RWPE2 (cell line): ENCODE measurements at regions not wholly inside any gene's neighbourhood (a gene's known extent, or its start where the extent isn't known, plus 50 kb on each side); places are given as distances from the start of the nearest gene placed in this dataset.

Experiments
- ATAC-seq: fragments of 200-7000 bp; cut with Tn5 transposase; 3 replicates; pipeline ENCODE4 v1.9.1; 2021; ENCODE audit warnings: low read depth
- DNase-seq: peaks from one replicate; pipeline ENCODE4 v3.0.0-alpha.2; 2020; ENCODE audit warnings: low spot score
- H3K27ac ChIP-seq: fragments of 450-650 bp; 2 replicates; pipeline ENCODE4 v1.5.1; 2017; ENCODE audit warnings: mild to moderate bottlenecking; ENCODE audit not compliant: poor library complexity, severe bottlenecking
- H3K27me3 ChIP-seq: fragments of 250-450 bp; sonication (Bioruptor Pico); 2 replicates; pipeline ENCODE4 v1.5.1; 2021; ENCODE audit warnings: mild to moderate bottlenecking, moderate library complexity; ENCODE audit not compliant: insufficient read depth, poor library complexity, severe bottlenecking
- H3K36me3 ChIP-seq: fragments of 250-450 bp; sonication (Bioruptor Pico); 2 replicates; pipeline ENCODE4 v1.5.1; 2020; ENCODE audit warnings: low read depth, mild to moderate bottlenecking, moderate library complexity
- H3K4me1 ChIP-seq: fragments of 250-450 bp; sonication (Bioruptor Pico); 2 replicates; pipeline ENCODE4 v1.5.1; 2021; ENCODE audit warnings: mild to moderate bottlenecking, moderate library complexity; ENCODE audit not compliant: insufficient read depth, poor library complexity, severe bottlenecking
- H3K4me3 ChIP-seq: fragments of 250-450 bp; sonication (Bioruptor Pico); 2 replicates; pipeline ENCODE4 v1.5.1; 2021; ENCODE audit warnings: mild to moderate bottlenecking, moderate library complexity; ENCODE audit not compliant: severe bottlenecking
- H3K9me3 ChIP-seq: fragments of 250-450 bp; sonication (Bioruptor Pico); 2 replicates; pipeline ENCODE4 v1.5.1; 2021; ENCODE audit warnings: mild to moderate bottlenecking, moderate library complexity; ENCODE audit not compliant: severe bottlenecking
- CTCF ChIP-seq: fragments of 450-650 bp; IDR thresholded peaks from one replicate; pipeline ENCODE4 v1.5.1; 2017; ENCODE audit warnings: mild to moderate bottlenecking, moderate library complexity; ENCODE audit not compliant: poor library complexity, severe bottlenecking

DNA sequence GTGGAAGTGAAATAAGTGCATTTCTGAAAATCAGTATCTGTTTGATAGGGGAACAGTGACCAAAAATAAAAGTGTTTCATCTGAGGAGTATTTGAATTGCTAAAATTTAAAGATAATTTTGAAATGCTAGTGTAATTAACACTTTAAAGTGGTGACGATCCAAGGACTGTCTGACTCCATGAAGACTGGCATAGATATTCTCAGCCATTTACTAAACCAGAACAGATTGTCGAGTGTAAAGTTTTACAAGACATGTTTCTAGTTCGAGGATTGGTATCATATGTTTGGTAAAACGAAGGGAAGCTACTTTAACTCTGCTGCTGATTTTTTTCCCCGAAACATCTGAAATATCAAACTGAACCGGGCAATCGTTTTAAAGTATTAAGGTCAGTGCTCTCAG is 417.9 kb downstream of the EPHA4 start:
- no peak for ATAC-seq
- DNase-seq, result no peak
- no peaks in the 10 kb centered on the region for H3K4me1 ChIP-seq
- TF ChIP-seq CTCF, result no peak
- H3K4me3 ChIP-seq, result no peak overlapping the region
- H3K36me3 ChIP-seq, result no peaks in the 10 kb centered on the region
- no peaks in the 10 kb centered on the region for H3K27me3 ChIP-seq
- no peak overlapping the region for H3K27ac ChIP-seq
- H3K9me3 ChIP-seq, result no peaks in the 10 kb centered on the region

DNA sequence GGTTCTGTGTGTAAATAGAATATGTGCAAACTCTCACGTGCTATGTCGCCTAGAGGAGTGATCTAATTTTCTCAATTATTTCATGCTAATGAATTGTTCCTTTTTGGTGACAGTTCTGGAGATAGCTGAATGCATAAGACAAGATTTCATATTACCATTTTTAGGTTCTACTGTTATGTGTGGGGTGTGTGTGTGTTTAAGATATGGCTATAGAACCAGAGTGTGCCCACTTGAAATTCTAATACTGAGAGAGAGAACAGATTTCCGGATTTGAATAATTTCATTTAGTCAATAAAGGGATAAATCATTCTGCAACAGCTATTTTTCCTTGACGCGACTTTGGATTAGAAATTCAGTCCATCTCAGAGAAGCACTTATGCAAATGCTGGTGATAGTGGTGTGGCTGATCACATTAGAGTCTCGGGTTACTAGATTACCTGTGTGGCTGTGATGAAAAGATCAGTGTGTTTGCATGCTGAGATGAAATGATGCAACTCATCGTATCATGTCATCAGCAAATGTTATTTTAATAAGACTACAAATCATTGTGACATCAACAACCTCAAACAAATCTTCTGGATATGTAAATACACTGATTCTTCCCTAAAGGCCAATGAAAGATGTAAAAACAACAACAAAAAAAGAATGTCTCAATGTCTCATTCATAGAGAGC is 415.9 kb downstream of the EPHA4 start:
- no peak for TF ChIP-seq CTCF
- Histone ChIP-seq H3K9me3 (no peaks in the 10 kb centered on the region), H3K36me3 (no peaks in the 10 kb centered on the region), H3K4me1 (no peaks in the 10 kb centered on the region), H3K4me3 (no peak overlapping the region), H3K27me3 (no peaks in the 10 kb centered on the region), H3K27ac (no peak overlapping the region)
- ATAC-seq (no peak), DNase-seq (no peak)

GRCh38 chr2:221161186-221161585 is 410.9 kb downstream of the EPHA4 start:
- Histone ChIP-seq H3K9me3 (no peaks in the 10 kb centered on the region), H3K4me1 (no peaks in the 10 kb centered on the region), H3K4me3 (no peak overlapping the region), H3K36me3 (no peaks in the 10 kb centered on the region), H3K27ac (no peak overlapping the region), H3K27me3 (no peaks in the 10 kb centered on the region)
- TF ChIP-seq CTCF, result no peak
- DNase-seq (no peak), ATAC-seq (no peak)

GRCh38 chr2:221166292-221166691 is 405.8 kb downstream of the EPHA4 start:
- H3K4me1 ChIP-seq, result no peaks in the 10 kb centered on the region
- H3K36me3 ChIP-seq, result no peaks in the 10 kb centered on the region
- H3K9me3 ChIP-seq, result no peaks in the 10 kb centered on the region
- no peak for TF ChIP-seq CTCF
- no peaks in the 10 kb centered on the region for H3K27me3 ChIP-seq
- ATAC-seq (no peak), DNase-seq (no peak)
- no peak overlapping the region for H3K4me3 ChIP-seq
- H3K27ac ChIP-seq, result no peak overlapping the region

DNA sequence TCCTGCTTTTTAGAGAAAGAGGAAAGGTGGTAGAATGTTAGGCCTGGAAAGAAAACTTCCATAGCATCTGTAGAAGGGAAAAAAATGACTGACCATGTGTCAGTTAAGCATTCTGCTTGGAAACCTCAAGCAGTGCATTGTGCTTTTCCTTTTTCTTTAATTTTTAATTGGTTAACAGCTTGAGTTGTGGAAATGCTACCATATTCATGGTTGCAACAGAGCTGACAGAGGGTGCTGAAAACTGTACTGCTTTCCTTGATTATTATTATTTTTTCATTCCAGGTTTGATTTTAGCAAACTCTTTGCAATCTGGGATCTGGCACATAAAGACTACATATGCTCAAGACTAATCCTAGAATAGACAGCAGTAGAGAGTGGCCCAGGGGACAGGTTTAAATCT is 404.5 kb downstream of the EPHA4 start:
- no peak overlapping the region for H3K27ac ChIP-seq
- no peaks in the 10 kb centered on the region for H3K36me3 ChIP-seq
- H3K27me3 ChIP-seq, result no peaks in the 10 kb centered on the region
- H3K4me3 ChIP-seq, result no peak overlapping the region
- no peaks in the 10 kb centered on the region for H3K9me3 ChIP-seq
- TF ChIP-seq CTCF, result no peak
- ATAC-seq (no peak), DNase-seq (no peak)
- no peaks in the 10 kb centered on the region for H3K4me1 ChIP-seq
